Activated CD8-positive, alpha-beta memory T cell treated with anti-CD3 and anti-CD28 coated beads, Interleukin-2, amount 10 ng/mL, durations not matched to agents 7 days and 5 days (primary cell): ENCODE measurements at regions not wholly inside any gene's neighbourhood (a gene's known extent, or its start where the extent isn't known, plus 50 kb on each side); places are given as distances from the start of the nearest gene placed in this dataset.
"Not testable (repeated sequence)": the region's sequence is repeated elsewhere in the genome, so short reads cannot be mapped to it uniquely, and the experiment has no call there.

ENCODE experiments used
- ATAC-seq: fragments of 150-1000 bp; cut with Tn5 transposase; one replicate; pipeline ENCODE4 v1.10.0; 2021; ENCODE audit warnings: moderate library complexity
- CTCF ChIA-PET: fragments of 350-600 bp; sonication (Branson Sonifier 250); formaldehyde crosslinking; loops from one replicate; lab custom pipeline; 2021; ENCODE audit warnings: antibody characterized with exemption; lab: Charles Lee
- DNase-seq: peaks from one replicate; pipeline ENCODE4 v3.0.0-alpha.2; 2020
- H3K27ac Mint-ChIP-seq: one replicate; pipeline ENCODE4 v1.8.0; 2021; ENCODE audit warnings: mild to moderate bottlenecking, mixed read lengths
- H3K27me3 Mint-ChIP-seq: one replicate; pipeline ENCODE4 v1.8.0; 2021; ENCODE audit warnings: mixed read lengths
- H3K36me3 Mint-ChIP-seq: one replicate; pipeline ENCODE4 v1.8.0; 2021; ENCODE audit warnings: mild to moderate bottlenecking, mixed read lengths
- H3K4me1 Mint-ChIP-seq: one replicate; pipeline ENCODE4 v1.8.0; 2021; ENCODE audit warnings: mixed read lengths
- H3K4me3 Mint-ChIP-seq: one replicate; pipeline ENCODE4 v1.8.0; 2021; ENCODE audit warnings: mild to moderate bottlenecking, moderate library complexity, mixed read lengths
- H3K9me3 Mint-ChIP-seq: one replicate; pipeline ENCODE4 v1.8.0; 2022; ENCODE audit warnings: low read depth, mixed read lengths

DNA sequence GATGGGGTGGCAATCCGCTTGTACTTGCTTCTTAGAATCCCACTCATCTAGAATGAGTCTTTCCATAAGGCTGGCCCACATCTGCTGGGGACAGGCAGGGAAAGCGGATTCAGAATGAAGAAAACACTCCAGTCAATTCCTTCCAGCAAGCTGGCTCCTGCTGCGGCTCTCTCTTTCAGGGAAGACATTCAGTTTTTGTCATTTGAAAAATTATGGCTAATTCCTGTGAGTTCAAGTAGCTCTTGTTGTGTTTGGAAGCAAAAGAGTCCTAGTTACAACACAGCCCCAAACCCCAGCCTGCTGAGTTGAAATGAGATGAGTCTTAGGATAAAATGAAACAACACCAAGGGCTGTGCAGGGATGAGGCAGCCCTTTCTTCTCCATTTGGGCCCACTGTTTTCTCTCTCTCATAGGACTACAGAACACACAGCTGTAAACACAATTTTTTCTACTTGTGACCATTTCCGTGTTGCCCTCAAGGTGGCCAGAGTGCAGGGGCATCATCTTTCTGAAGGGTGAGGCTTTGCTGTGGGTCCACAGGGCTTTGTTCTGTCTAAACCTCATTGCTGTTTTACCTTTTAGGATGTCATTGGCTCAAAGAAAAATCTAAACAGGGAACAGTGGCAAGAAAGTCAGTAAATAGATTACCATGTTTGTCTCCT, 90.8 kb upstream of the EEPD1 start:
- DNase-seq, result no peak
- ATAC-seq, result no peak
- Mint-ChIP-seq H3K9me3 (no peaks in the 10 kb centered on the region), H3K4me3 (no peak overlapping the region), H3K4me1 (peaks cover 2% of the 10 kb centered on the region), H3K27ac (no peak overlapping the region), H3K36me3 (no peaks in the 10 kb centered on the region), H3K27me3 (peaks cover 33% of the 10 kb centered on the region)
- CTCF ChIA-PET, result no interaction called here

DNA sequence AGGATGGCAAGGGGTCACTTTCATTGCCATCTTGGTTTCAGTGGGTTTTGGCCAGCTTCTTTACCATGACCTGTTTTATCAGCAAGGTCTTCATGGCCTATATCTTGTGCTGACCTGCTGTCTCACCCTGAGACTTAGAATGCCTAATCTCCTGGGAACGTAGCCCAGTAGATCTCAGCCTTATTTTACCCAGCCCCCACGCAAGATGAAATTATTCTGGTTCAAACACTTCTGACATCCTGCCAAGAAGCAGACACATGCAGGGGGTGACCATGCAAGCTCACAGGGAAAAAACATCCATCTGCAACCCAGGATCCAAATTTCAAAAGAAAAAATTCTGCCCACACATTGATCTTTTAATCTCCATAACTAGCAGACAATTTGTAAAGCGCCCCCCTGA, 88.4 kb upstream of the EEPD1 start:
- Mint-ChIP-seq H3K4me1 (no peaks in the 10 kb centered on the region), H3K27me3 (peaks cover 26% of the 10 kb centered on the region), H3K27ac (no peak overlapping the region), H3K9me3 (no peaks in the 10 kb centered on the region), H3K36me3 (no peaks in the 10 kb centered on the region), H3K4me3 (no peak overlapping the region)
- no peak for DNase-seq
- no peak for ATAC-seq
- CTCF ChIA-PET, result no interaction called here

DNA sequence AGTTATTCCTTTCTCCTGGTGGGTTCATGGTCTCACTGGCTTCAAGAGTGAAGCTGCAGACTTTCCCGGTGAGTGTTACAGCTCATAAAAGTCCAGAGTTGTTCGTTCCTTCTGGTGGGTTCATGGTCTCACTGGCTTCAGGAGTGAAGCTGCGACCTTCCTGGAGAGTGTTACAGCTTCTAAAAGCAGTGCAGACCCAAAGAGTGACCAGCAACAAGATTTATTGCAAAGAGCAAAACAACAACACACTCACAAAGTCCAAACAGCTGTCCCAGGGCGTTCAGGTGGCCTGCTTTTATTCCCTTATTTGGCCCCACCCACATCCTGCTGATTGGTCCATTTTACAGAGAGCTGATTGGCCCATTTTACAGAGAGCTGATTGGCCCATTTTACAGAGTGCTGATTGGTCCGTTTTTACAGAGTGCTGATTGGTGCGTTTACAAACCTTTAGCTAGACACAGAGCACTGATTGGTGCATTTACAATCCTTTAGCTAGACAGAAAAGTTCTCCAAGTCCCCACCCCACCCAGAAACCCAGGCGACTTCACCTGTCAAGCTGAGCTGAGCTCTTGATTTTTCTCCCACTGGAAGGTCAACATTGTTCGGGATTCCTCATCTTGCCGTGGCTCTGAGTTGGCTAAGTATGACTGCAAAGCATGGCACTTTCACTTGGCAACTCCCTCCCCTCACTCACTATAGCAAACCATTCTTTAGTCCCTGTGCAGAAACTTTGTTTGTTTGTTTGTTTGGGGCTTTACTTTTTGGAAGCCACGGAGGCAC, 87.3 kb upstream of the EEPD1 start:
- H3K36me3 Mint-ChIP-seq, H3K9me3 Mint-ChIP-seq, CTCF ChIA-PET, ATAC-seq, H3K4me1 Mint-ChIP-seq, H3K27ac Mint-ChIP-seq, H3K4me3 Mint-ChIP-seq, DNase-seq: not testable (repeated sequence)
- H3K27me3 Mint-ChIP-seq, result peaks cover 27% of the 10 kb centered on the region

DNA sequence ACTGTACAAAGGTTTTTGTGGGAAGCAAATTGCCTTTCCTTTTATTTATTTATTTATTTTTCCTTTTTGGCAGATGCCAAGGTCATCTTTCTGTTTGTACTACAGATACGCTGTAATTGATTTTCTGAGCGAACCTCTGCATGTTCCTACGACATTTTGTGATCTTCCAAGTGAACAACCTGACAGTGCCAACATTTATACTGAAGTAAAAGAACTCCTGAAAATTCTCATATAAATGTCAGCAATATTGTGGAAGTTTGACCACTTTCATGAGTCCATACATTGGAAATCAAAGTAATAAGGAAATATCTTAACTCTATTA, 86.8 kb upstream of the EEPD1 start:
- no peak for ATAC-seq
- CTCF ChIA-PET, result no interaction called here
- no peak for DNase-seq
- H3K9me3 Mint-ChIP-seq, result no peaks in the 10 kb centered on the region
- H3K4me3 Mint-ChIP-seq, result no peak overlapping the region
- H3K27ac Mint-ChIP-seq, result no peak overlapping the region
- no peaks in the 10 kb centered on the region for H3K36me3 Mint-ChIP-seq
- H3K4me1 Mint-ChIP-seq, result no peaks in the 10 kb centered on the region
- H3K27me3 Mint-ChIP-seq, result peaks cover 32% of the 10 kb centered on the region

DNA sequence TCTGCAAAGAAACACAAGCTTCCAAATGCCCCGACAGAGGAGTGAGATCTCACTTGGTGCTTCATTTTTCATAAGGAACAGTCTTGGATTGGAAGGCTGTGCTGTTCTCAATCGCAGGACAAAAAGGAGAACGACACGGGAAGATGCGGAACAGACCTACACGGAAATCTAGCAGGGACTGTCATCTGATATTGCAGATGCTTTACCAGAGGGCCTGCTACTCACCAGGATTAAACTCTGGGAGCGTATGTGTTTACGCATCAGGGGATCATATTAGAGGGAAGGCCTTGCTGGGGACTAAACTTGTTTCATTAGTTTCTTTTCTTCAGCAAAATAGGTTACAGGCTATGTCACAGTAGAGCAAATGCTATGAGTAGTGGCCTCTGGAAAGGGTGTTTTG, 82.8 kb upstream of the EEPD1 start:
- no peaks in the 10 kb centered on the region for H3K4me1 Mint-ChIP-seq
- H3K9me3 Mint-ChIP-seq, result no peaks in the 10 kb centered on the region
- H3K4me3 Mint-ChIP-seq, result no peak overlapping the region
- CTCF ChIA-PET, result no interaction called here
- H3K27ac Mint-ChIP-seq, result no peak overlapping the region
- DNase-seq (no peak), ATAC-seq (no peak)
- H3K27me3 Mint-ChIP-seq, result peaks cover 29% of the 10 kb centered on the region
- H3K36me3 Mint-ChIP-seq, result no peaks in the 10 kb centered on the region

DNA sequence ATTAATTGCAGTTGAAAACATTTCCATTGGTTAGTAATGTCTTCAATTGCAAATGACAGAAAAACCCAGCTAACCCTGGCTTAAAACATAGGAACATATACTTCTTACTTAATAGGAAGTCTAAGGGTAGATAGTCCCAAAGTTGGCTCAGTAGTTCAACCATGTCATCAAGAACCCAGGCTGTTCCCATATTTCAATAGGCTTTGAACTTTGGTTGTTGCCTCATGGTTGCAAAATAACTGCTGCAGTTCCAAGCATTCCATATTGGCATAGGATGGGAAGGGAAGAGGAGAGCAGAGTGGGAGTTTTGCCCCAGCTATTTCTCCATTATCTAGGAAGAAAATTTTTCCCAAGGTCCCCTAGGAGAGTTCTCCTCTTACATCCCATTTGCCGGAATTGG, 81.4 kb upstream of the EEPD1 start:
- ATAC-seq (no peak), DNase-seq (no peak)
- H3K27ac Mint-ChIP-seq, result no peak overlapping the region
- CTCF ChIA-PET, result no interaction called here
- H3K36me3 Mint-ChIP-seq, result no peaks in the 10 kb centered on the region
- no peaks in the 10 kb centered on the region for H3K9me3 Mint-ChIP-seq
- H3K4me1 Mint-ChIP-seq, result no peaks in the 10 kb centered on the region
- H3K4me3 Mint-ChIP-seq, result no peak overlapping the region
- H3K27me3 Mint-ChIP-seq, result peaks cover 32% of the 10 kb centered on the region

DNA sequence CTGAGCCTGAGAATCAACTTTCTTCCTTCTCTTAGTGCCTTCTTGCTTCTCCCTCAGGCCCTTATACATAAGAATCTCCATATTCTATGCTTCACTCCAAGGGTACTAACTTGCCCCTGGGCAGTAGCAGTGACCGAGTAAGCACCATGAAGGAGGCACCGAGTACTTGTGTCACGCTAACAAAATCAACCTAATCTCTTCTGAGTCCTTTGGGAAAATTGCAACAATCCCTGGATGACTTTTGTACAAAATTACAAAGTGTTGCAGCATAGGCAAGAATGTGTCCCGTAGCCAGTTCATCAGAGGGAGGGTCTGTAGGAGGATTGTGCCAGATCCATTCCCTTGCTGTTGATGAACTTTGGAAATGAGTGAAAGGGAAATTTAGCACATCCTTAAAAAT, 80.4 kb upstream of the EEPD1 start:
- no peaks in the 10 kb centered on the region for H3K4me1 Mint-ChIP-seq
- peaks cover 23% of the 10 kb centered on the region for H3K27me3 Mint-ChIP-seq
- ATAC-seq, result no peak
- CTCF ChIA-PET, result interaction anchor here (0.5 kb wide), 1 partner anchor 10 kb away, joined by 3 read pairs; no protein-coding TSS in a partner anchor
- no peaks in the 10 kb centered on the region for H3K36me3 Mint-ChIP-seq
- H3K9me3 Mint-ChIP-seq, result no peaks in the 10 kb centered on the region
- no peak overlapping the region for H3K27ac Mint-ChIP-seq
- H3K4me3 Mint-ChIP-seq, result no peak overlapping the region
- no peak for DNase-seq

DNA sequence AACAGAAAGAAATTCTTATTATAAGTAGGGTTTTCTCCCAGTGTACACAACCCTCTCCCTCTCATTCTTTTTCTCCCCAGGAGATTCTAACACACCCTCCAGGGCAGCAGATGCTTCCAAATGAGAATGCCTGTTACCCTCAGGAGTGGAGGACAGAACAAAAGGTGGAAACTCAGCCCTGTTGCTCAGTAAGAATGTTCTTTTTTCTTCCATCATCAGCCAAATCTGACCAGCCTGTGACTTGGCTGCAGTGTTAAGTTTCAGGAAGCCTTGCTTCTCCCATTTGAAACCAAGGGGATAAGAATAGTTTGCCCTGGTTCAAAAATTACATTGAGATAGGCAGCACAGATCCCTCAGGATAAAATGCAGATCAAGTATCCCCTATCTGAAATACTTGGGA, 77.5 kb upstream of the EEPD1 start:
- no peak for ATAC-seq

DNA sequence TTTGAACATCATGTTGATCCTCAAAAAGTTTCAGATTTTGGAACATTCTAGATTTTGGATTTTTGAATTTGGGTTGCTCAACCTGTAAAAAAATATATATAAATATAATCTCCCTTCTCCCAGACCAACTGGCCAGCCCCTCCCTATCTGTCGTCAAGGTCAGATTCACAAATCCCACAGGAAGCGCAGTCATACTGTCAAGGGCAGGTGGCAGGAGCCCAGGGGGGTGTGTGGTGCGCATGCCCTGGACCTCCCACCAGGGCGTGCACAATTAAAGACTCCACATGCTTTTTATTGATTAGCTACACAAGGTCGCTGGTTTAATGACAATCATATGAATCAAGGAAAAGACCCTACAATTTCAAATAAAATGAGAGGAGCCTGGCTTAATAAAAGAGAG, 77.0 kb upstream of the EEPD1 start:
- Mint-ChIP-seq H3K4me1 (no peaks in the 10 kb centered on the region), H3K36me3 (no peaks in the 10 kb centered on the region), H3K4me3 (no peak overlapping the region)

More for the DNA sequence above, 77.5 kb upstream of the EEPD1 start:
- DNase-seq, result no peak
- Mint-ChIP-seq H3K36me3 (no peaks in the 10 kb centered on the region), H3K27ac (no peak overlapping the region), H3K9me3 (no peaks in the 10 kb centered on the region), H3K27me3 (peaks cover 18% of the 10 kb centered on the region), H3K4me1 (no peaks in the 10 kb centered on the region), H3K4me3 (no peak overlapping the region)
- CTCF ChIA-PET, result no interaction called here

DNA sequence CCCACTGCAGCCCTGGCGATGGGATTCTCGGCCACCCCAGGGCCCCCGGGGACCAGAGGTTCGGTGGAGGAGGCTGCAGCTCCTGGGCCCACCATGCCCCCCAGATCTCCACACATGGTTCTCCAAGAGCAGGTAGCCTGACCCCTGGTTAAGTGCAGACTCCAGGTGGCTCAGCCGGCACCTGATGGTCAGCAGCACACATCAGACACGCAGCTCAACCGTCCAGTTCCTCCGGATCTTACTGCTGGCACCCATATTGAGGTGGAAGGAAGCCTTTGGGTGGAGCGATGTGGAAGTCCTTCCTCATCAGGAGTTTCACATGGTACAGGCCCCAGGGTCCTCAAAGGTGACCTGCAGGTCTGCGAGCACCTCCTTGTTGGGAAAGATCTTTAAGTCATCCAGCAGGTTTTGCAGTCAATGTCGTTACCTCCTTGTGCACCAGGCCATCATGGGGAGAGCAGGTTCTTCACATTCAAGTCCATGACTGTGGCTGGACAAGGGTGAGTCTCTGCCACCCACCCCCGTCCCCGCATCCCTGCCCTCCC, 74.2 kb upstream of the EEPD1 start:
- no peaks in the 10 kb centered on the region for H3K36me3 Mint-ChIP-seq
- H3K27ac Mint-ChIP-seq, result no peak overlapping the region
- no peak for DNase-seq
- ATAC-seq, result no peak
- no peaks in the 10 kb centered on the region for H3K9me3 Mint-ChIP-seq
- H3K4me1 Mint-ChIP-seq, result no peaks in the 10 kb centered on the region
- CTCF ChIA-PET, result no interaction called here
- H3K27me3 Mint-ChIP-seq, result peaks cover 6% of the 10 kb centered on the region
- H3K4me3 Mint-ChIP-seq, result no peak overlapping the region

More for the DNA sequence above, 77.0 kb upstream of the EEPD1 start:
- CTCF ChIA-PET, result no interaction called here
- no peak for DNase-seq
- H3K27me3 Mint-ChIP-seq, result peaks cover 15% of the 10 kb centered on the region
- H3K27ac Mint-ChIP-seq, result no peak overlapping the region
- ATAC-seq, result no peak
- no peaks in the 10 kb centered on the region for H3K9me3 Mint-ChIP-seq

DNA sequence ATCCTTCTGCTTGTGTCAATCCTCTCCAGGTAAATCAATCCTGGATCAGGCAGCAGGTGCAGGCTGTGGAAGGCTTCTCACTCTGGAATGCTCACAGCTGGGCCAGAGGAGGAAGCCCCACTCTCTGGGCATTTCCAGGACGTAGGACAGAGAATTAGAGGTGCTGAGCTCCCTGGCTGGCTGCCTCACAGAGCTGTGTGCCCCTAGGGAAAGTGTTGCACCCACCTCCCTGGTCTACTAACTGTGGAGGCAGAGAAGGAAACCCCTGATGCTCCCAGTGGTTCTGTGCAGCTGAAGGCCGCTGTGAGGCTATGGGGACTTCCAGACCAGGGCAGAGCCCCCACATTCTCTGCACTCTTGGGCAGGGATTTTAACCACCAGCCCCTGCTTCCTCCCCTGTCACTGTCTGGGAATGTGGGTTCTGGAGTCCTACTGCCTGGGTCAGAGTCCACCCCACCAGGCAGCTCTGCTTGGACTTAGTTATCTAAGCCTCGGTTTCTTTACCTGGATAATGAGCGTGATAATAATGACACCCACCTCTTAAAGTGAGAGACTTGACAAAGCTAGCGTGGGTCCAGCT, 73.5 kb upstream of the EEPD1 start:
- ATAC-seq, result no peak
- DNase-seq, result no peak
- Mint-ChIP-seq H3K4me3 (no peak overlapping the region), H3K36me3 (no peaks in the 10 kb centered on the region), H3K27me3 (peaks cover 4% of the 10 kb centered on the region), H3K4me1 (no peaks in the 10 kb centered on the region), H3K27ac (no peak overlapping the region), H3K9me3 (no peaks in the 10 kb centered on the region)
- CTCF ChIA-PET, result no interaction called here

DNA sequence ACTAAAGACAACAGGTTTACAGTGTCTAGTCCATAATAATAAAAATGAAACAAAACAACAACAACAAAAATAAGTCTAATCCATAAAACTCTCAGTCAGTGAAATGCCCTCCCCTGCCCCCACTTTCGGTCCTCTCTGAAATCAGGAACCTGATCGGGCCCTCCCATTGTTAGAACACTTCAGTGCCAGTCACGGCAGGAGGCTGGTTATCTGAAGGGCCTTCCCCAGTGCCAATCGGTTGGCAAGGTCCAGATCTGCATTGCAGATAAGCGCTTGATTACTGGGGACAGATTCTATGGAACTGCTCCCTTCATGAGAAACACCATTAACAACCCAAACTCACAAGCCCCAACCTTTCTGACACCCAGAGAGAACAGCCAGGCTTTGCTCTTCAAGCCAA, 72.2 kb upstream of the EEPD1 start:
- no peak for ATAC-seq

DNA sequence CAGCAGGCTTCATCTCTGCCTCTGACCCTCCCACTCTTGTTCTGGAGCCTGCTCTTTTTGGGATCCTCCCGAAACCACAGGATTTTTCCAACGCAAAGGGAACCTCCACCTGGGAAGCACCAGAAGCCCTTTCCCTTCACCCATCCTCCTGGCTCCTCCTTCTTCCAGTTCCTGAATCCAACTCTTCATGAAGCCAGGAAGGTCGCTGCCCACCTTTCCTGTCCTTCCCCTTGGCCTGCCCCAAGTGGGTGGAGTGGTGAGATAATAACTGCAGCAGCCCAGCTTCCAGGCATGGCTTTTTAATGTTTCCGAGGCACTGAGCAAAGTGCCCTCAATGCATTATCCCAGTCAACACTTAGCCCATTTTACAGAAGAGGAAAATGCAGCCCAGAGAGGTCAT, 70.8 kb upstream of the EEPD1 start:
- DNase-seq (no peak), ATAC-seq (no peak)
- no peaks in the 10 kb centered on the region for H3K9me3 Mint-ChIP-seq
- no peak overlapping the region for H3K4me3 Mint-ChIP-seq
- CTCF ChIA-PET, result no interaction called here
- no peaks in the 10 kb centered on the region for H3K36me3 Mint-ChIP-seq
- no peak overlapping the region for H3K27ac Mint-ChIP-seq
- H3K27me3 Mint-ChIP-seq, result no peaks in the 10 kb centered on the region
- H3K4me1 Mint-ChIP-seq, result no peaks in the 10 kb centered on the region

More for the DNA sequence above, 72.2 kb upstream of the EEPD1 start:
- H3K9me3 Mint-ChIP-seq, result no peaks in the 10 kb centered on the region
- H3K4me1 Mint-ChIP-seq, result no peaks in the 10 kb centered on the region
- H3K4me3 Mint-ChIP-seq, result no peak overlapping the region
- H3K27me3 Mint-ChIP-seq, result no peaks in the 10 kb centered on the region
- no peak for DNase-seq
- no peak overlapping the region for H3K27ac Mint-ChIP-seq
- CTCF ChIA-PET, result no interaction called here
- no peaks in the 10 kb centered on the region for H3K36me3 Mint-ChIP-seq

DNA sequence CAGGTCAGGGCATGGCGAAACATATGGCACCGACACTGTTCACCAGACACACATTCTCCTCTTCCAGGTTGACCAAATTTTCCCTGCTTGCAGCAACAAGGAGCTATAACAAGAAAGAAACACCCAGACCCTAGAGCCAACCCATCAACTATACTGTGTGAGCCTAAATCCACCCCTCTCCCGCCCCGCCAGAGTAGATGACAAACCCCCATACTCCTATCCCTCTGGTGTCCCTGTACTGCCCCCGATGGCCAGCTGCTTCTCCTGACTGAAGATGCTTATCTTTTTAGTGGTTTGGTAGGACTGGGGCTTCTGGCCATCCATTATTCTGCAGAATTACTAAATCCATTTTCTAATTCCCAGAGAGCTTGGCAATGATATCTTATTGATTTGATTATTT, 70.1 kb upstream of the EEPD1 start:
- CTCF ChIA-PET, result interaction anchor here (0.6 kb wide), 2 partner anchors 10 to 251 kb away, joined by 3 read pairs; no protein-coding TSS in a partner anchor

More for the DNA sequence above, 70.1 kb upstream of the EEPD1 start:
- Mint-ChIP-seq H3K4me1 (no peaks in the 10 kb centered on the region), H3K27me3 (no peaks in the 10 kb centered on the region), H3K27ac (no peak overlapping the region), H3K9me3 (no peaks in the 10 kb centered on the region), H3K4me3 (no peak overlapping the region), H3K36me3 (no peaks in the 10 kb centered on the region)
- DNase-seq (no peak), ATAC-seq (no peak)
